ENCODE measurements at regions not wholly inside any gene's neighbourhood (a gene's known extent, or its start where the extent isn't known, plus 50 kb on each side); places are given as distances from the start of the nearest gene placed in this dataset.
A peak's percentile ranks its signal among the peaks of the same experiment; 100 is the strongest.

GRCh38 chr20:7262803-7263202 is 495.3 kb downstream of the BMP2 start:
- no peak for DNase-seq

GRCh38 chr20:7264137-7264536 is 496.7 kb downstream of the BMP2 start:
- DNase-seq: no peak

GRCh38 chr20:7269452-7269851 is 502.0 kb downstream of the BMP2 start:
- DNase-seq: no peak

- DNase-seq: no peak
These were observed 505.0 kb downstream of the BMP2 start for GRCh38 chr20:7272512-7272911.

- DNase-seq: no peak
These were observed 507.4 kb downstream of the BMP2 start for GRCh38 chr20:7274870-7275269.

- DNase-seq: no peak
These were observed 508.3 kb downstream of the BMP2 start for GRCh38 chr20:7275645-7276237.

GRCh38 chr20:7285918-7286556 is 518.6 kb downstream of the BMP2 start:
- DNase-seq: peak in 12 of 14 donors; percentile 3 to 64 (median 14)

GRCh38 chr20:7291323-7291943 is 523.9 kb downstream of the BMP2 start:
- DNase-seq: no peak

- DNase-seq: no peak
These were observed 524.5 kb downstream of the BMP2 start for GRCh38 chr20:7291946-7292345.

GRCh38 chr20:7294816-7295360 is 527.4 kb downstream of the BMP2 start:
- no peak for DNase-seq

GRCh38 chr20:7301807-7302206 is 534.3 kb downstream of the BMP2 start:
- DNase-seq: no peak

- DNase-seq: no peak
These were observed 534.8 kb downstream of the BMP2 start for GRCh38 chr20:7302250-7302649.

GRCh38 chr20:7305976-7306375 is 538.5 kb downstream of the BMP2 start:
- DNase-seq: no peak

GRCh38 chr20:7308163-7308562 is 540.7 kb downstream of the BMP2 start:
- DNase-seq: no peak

GRCh38 chr20:7313047-7313446 is 545.6 kb downstream of the BMP2 start:
- DNase-seq: no peak

GRCh38 chr20:7323957-7324356 is 556.5 kb downstream of the BMP2 start:
- DNase-seq: no peak

- no peak for DNase-seq
These were observed 560.3 kb downstream of the BMP2 start for GRCh38 chr20:7327810-7328209.

GRCh38 chr20:7330850-7331249 is 563.4 kb downstream of the BMP2 start:
- no peak for DNase-seq

GRCh38 chr20:7332169-7332568 is 564.7 kb downstream of the BMP2 start:
- no peak for DNase-seq

GRCh38 chr20:7333841-7334240 is 566.4 kb downstream of the BMP2 start:
- no peak for DNase-seq

GRCh38 chr20:7346026-7346425 is 578.5 kb downstream of the BMP2 start:
- DNase-seq: no peak

- no peak for DNase-seq
These were observed 579.1 kb downstream of the BMP2 start for GRCh38 chr20:7346562-7346961.

GRCh38 chr20:7347409-7347808 is 579.9 kb downstream of the BMP2 start:
- DNase-seq: no peak

GRCh38 chr20:7348253-7348652 is 580.8 kb downstream of the BMP2 start:
- DNase-seq: no peak

Measured in C1 segment of cervical spinal cord (tissue), 14 donors.